SK-N-SH (cell line): ENCODE measurements at regions not wholly inside any gene's neighbourhood (a gene's known extent, or its start where the extent isn't known, plus 50 kb on each side); places are given as distances from the start of the nearest gene placed in this dataset.
A peak's percentile ranks its signal among the peaks of the same experiment; 100 is the strongest.

Experiments
- YY1 ChIP-seq: IDR thresholded peaks from 2 replicates; pipeline ENCODE4 v1.4.0; 2012; ENCODE audit warnings: low read depth, mild to moderate bottlenecking
- ZBTB33 ChIP-seq: IDR thresholded peaks from 2 replicates; pipeline ENCODE4 v1.4.0; 2012; ENCODE audit warnings: low read depth, borderline replicate concordance
- TF ChIP-seq, protein P1 (sequence below): fragments of 200-600 bp; sonication (generic); IDR thresholded peaks from 2 replicates; pipeline ENCODE4 v1.6.1; 2017; ENCODE audit warnings: antibody characterized with exemption, mild to moderate bottlenecking, moderate library complexity

DNA sequence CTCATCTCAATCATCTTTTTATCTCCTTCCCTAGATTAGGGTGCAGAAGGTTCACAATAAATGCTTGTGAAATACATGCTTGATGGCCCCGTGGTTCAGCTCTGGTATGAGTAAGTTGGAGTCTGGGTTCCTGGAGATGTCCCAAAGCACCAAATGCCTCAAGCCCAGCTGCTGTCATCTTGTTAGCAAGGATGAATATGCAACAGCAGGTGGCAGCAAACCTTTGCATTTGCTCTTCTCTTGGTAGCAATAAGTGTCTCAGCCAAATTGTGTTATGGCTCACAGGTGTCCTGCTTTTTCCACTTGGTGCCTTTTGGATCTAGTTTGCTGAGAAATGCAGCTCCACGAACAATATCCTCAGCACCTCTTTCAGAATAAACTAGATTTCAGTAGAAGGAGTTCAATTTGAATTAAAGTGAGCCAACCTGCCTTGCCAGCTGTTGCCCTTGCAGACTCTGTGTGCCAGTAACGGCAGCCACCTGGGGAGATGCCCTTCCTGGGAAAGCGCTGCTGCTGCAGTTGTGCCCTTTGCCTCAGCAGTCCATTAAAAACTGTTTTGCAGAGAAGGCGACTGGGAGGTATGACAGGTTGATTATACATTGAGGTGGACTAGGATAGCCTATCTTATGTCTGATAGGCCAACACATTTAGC is 417.3 kb downstream of the SNAPC1 start:
- TF ChIP-seq, protein P1, sequence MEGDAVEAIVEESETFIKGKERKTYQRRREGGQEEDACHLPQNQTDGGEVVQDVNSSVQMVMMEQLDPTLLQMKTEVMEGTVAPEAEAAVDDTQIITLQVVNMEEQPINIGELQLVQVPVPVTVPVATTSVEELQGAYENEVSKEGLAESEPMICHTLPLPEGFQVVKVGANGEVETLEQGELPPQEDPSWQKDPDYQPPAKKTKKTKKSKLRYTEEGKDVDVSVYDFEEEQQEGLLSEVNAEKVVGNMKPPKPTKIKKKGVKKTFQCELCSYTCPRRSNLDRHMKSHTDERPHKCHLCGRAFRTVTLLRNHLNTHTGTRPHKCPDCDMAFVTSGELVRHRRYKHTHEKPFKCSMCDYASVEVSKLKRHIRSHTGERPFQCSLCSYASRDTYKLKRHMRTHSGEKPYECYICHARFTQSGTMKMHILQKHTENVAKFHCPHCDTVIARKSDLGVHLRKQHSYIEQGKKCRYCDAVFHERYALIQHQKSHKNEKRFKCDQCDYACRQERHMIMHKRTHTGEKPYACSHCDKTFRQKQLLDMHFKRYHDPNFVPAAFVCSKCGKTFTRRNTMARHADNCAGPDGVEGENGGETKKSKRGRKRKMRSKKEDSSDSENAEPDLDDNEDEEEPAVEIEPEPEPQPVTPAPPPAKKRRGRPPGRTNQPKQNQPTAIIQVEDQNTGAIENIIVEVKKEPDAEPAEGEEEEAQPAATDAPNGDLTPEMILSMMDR = peak; percentile 80
- TF ChIP-seq ZBTB33 (no peak), YY1 (no peak)
